ENCODE measurements at regions not wholly inside any gene's neighbourhood (a gene's known extent, or its start where the extent isn't known, plus 50 kb on each side); places are given as distances from the start of the nearest gene placed in this dataset.

- DNase-seq (ENCODE audit: low spot score in 2 of 2) (no peak), ATAC-seq (no peak)
- Mint-ChIP-seq H3K27ac (no peak overlapping the region), H3K9me3 (peaks cover 13 to 14% of the 10 kb centered on the region in 2 donors), H3K36me3 (peaks cover 0 to 8% of the 10 kb centered on the region in 2 donors)
These were observed 692.4 kb downstream of the KCNT2 start for GRCh38 chr1:195915826-195916225.

- Mint-ChIP-seq H3K27ac (no peak overlapping the region), H3K36me3 (no peaks in the 10 kb centered on the region), H3K9me3 (no peaks in the 10 kb centered on the region)
- DNase-seq (ENCODE audit: low spot score in 2 of 2), result no peak
- no peak for ATAC-seq
These were observed 699.2 kb downstream of the KCNT2 start for GRCh38 chr1:195909061-195909460.

- no peaks in the 10 kb centered on the region for H3K9me3 Mint-ChIP-seq
- no peaks in the 10 kb centered on the region for H3K36me3 Mint-ChIP-seq
- DNase-seq (ENCODE audit: low spot score in 2 of 2), result no peak
- H3K27ac Mint-ChIP-seq, result no peak overlapping the region
- ATAC-seq, result no peak
These were observed 700.1 kb downstream of the KCNT2 start for GRCh38 chr1:195908121-195908520.

- no peak overlapping the region for H3K27ac Mint-ChIP-seq
- no peak for ATAC-seq
- H3K9me3 Mint-ChIP-seq, result peaks cover 0 to 3% of the 10 kb centered on the region in 2 donors
- H3K36me3 Mint-ChIP-seq, result no peaks in the 10 kb centered on the region
- DNase-seq (ENCODE audit: low spot score in 2 of 2), result no peak
These were observed 705.0 kb downstream of the KCNT2 start for GRCh38 chr1:195903203-195903602.

GRCh38 chr1:195902779-195903178 is 705.5 kb downstream of the KCNT2 start:
- Mint-ChIP-seq H3K9me3 (peaks cover 0 to 6% of the 10 kb centered on the region in 2 donors), H3K27ac (no peak overlapping the region), H3K36me3 (no peaks in the 10 kb centered on the region)
- no peak for ATAC-seq
- DNase-seq (ENCODE audit: low spot score in 2 of 2), result no peak

GRCh38 chr1:195899762-195900352 is 708.4 kb downstream of the KCNT2 start:
- no peak for ATAC-seq
- Mint-ChIP-seq H3K36me3 (no peaks in the 10 kb centered on the region), H3K27ac (no peak overlapping the region), H3K9me3 (peaks cover 6 to 7% of the 10 kb centered on the region in 2 donors)
- no peak for DNase-seq (ENCODE audit: low spot score in 2 of 2)

GRCh38 chr1:195898924-195899323 is 709.3 kb downstream of the KCNT2 start:
- H3K9me3 Mint-ChIP-seq, result peaks cover 6 to 8% of the 10 kb centered on the region in 2 donors
- H3K36me3 Mint-ChIP-seq, result no peaks in the 10 kb centered on the region
- DNase-seq (ENCODE audit: low spot score in 2 of 2), result no peak
- H3K27ac Mint-ChIP-seq, result no peak overlapping the region
- ATAC-seq, result no peak

- no peak for DNase-seq (ENCODE audit: low spot score in 2 of 2)
- Mint-ChIP-seq H3K36me3 (no peaks in the 10 kb centered on the region), H3K9me3 (peaks cover 6 to 12% of the 10 kb centered on the region in 2 donors), H3K27ac (no peak overlapping the region)
- ATAC-seq, result no peak
These were observed 709.9 kb downstream of the KCNT2 start for GRCh38 chr1:195898373-195898772.

GRCh38 chr1:195897076-195897475 is 711.2 kb downstream of the KCNT2 start:
- no peak for DNase-seq (ENCODE audit: low spot score in 2 of 2)
- peaks cover 6 to 12% of the 10 kb centered on the region in 2 donors for H3K9me3 Mint-ChIP-seq
- no peaks in the 10 kb centered on the region for H3K36me3 Mint-ChIP-seq
- no peak for ATAC-seq
- H3K27ac Mint-ChIP-seq, result no peak overlapping the region

GRCh38 chr1:195894411-195894810 is 713.8 kb downstream of the KCNT2 start:
- DNase-seq (ENCODE audit: low spot score in 2 of 2) (no peak), ATAC-seq (no peak)
- H3K36me3 Mint-ChIP-seq, result no peaks in the 10 kb centered on the region
- peaks cover 11 to 15% of the 10 kb centered on the region in 2 donors for H3K9me3 Mint-ChIP-seq
- no peak overlapping the region for H3K27ac Mint-ChIP-seq

GRCh38 chr1:195886000-195886399 is 722.2 kb downstream of the KCNT2 start:
- H3K27ac Mint-ChIP-seq, result no peak overlapping the region
- no peak for ATAC-seq

GRCh38 chr1:195878478-195878877 is 729.8 kb downstream of the KCNT2 start:
- H3K36me3 Mint-ChIP-seq, result no peaks in the 10 kb centered on the region
- no peak for ATAC-seq
- DNase-seq (ENCODE audit: low spot score in 2 of 2), result no peak
- H3K9me3 Mint-ChIP-seq, result peaks cover 11% of the 10 kb centered on the region in 2 donors
- no peak overlapping the region for H3K27ac Mint-ChIP-seq

More at GRCh38 chr1:195886000-195886399, 722.2 kb downstream of the KCNT2 start:
- DNase-seq (ENCODE audit: low spot score in 2 of 2), result no peak
- no peaks in the 10 kb centered on the region for H3K36me3 Mint-ChIP-seq
- peaks cover 10 to 11% of the 10 kb centered on the region in 2 donors for H3K9me3 Mint-ChIP-seq

- DNase-seq (ENCODE audit: low spot score in 2 of 2) (no peak), ATAC-seq (no peak)
- Mint-ChIP-seq H3K27ac (no peak overlapping the region), H3K9me3 (peaks cover 16 to 18% of the 10 kb centered on the region in 2 donors), H3K36me3 (no peaks in the 10 kb centered on the region)
These were observed 731.4 kb downstream of the KCNT2 start for GRCh38 chr1:195876792-195877191.

GRCh38 chr1:195872376-195872775 is 735.9 kb downstream of the KCNT2 start:
- Mint-ChIP-seq H3K36me3 (no peaks in the 10 kb centered on the region), H3K9me3 (peaks cover 13 to 15% of the 10 kb centered on the region in 2 donors), H3K27ac (no peak overlapping the region)
- no peak for DNase-seq (ENCODE audit: low spot score in 2 of 2)
- no peak for ATAC-seq

- ATAC-seq (no peak), DNase-seq (ENCODE audit: low spot score in 2 of 2) (no peak)
- Mint-ChIP-seq H3K27ac (no peak overlapping the region), H3K9me3 (peaks cover 3 to 9% of the 10 kb centered on the region in 2 donors), H3K36me3 (no peaks in the 10 kb centered on the region)
These were observed 740.6 kb downstream of the KCNT2 start for GRCh38 chr1:195867638-195868037.

- Mint-ChIP-seq H3K9me3 (peaks cover 0 to 5% of the 10 kb centered on the region in 2 donors), H3K27ac (no peak overlapping the region), H3K36me3 (no peaks in the 10 kb centered on the region)
- ATAC-seq, result no peak
- no peak for DNase-seq (ENCODE audit: low spot score in 2 of 2)
These were observed 741.4 kb downstream of the KCNT2 start for GRCh38 chr1:195866781-195867222.

- no peak overlapping the region for H3K27ac Mint-ChIP-seq
- H3K9me3 Mint-ChIP-seq, result peaks cover 0 to 5% of the 10 kb centered on the region in 2 donors
- H3K36me3 Mint-ChIP-seq, result no peaks in the 10 kb centered on the region
- DNase-seq (ENCODE audit: low spot score in 2 of 2), result no peak
- no peak for ATAC-seq
These were observed 742.0 kb downstream of the KCNT2 start for GRCh38 chr1:195866091-195866780.

- H3K9me3 Mint-ChIP-seq, result peaks cover 7 to 11% of the 10 kb centered on the region in 2 donors
- no peaks in the 10 kb centered on the region for H3K36me3 Mint-ChIP-seq
- no peak overlapping the region for H3K27ac Mint-ChIP-seq
- ATAC-seq, result no peak
- DNase-seq (ENCODE audit: low spot score in 2 of 2), result no peak
These were observed 756.4 kb downstream of the KCNT2 start for GRCh38 chr1:195851804-195852203.

Measured in activated naive CD4-positive, alpha-beta T cell treated with anti-CD3 and anti-CD28 coated beads, Interleukin-2, amount 50 U/mL, for 72 hours (primary cell).